ENCODE measurements at regions not wholly inside any gene's neighbourhood (a gene's known extent, or its start where the extent isn't known, plus 50 kb on each side); places are given as distances from the start of the nearest gene placed in this dataset.
"Not testable (repeated sequence)": the region's sequence is repeated elsewhere in the genome, so short reads cannot be mapped to it uniquely, and the experiment has no call there.

DNA sequence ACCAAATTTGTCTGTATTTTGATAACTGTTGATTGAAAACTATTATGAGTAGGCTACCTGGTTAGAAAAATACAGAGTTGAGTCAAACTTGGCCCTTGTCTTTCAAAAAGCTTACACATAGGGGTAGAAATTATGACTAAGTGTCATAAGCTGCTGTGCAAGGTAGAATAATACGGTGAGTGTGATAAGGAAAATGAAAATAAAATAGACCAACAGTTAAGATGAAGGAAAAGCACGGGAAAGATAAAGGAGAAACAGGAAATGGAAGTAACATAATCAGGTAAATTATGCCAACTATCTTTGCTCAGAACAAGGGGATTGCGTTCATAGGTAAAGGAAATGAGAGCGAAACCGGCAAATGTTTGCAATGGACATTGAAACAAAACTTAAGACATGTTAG, 302.5 kb downstream of the PCDH7 start:
- no peak for ATAC-seq

DNA sequence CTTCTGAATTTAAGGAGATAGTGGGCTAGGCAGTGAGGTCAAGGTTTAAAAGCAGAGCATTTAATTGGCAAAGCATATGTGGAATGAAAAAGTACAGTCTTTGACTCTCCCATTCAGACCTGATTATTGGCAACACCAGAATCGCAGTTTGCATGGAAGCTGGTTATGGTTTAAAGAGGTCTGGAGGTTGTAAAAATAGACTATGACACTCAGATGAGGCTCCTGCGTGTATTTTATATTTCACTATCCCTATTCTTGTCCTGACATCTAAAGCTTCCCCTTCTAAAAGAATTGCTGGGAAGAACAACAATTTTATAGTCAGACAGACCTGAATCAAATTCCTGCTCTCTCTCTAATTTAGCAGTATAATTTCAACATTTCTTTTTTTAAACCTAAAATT, 302.9 kb downstream of the PCDH7 start:
- no peak for ATAC-seq

DNA sequence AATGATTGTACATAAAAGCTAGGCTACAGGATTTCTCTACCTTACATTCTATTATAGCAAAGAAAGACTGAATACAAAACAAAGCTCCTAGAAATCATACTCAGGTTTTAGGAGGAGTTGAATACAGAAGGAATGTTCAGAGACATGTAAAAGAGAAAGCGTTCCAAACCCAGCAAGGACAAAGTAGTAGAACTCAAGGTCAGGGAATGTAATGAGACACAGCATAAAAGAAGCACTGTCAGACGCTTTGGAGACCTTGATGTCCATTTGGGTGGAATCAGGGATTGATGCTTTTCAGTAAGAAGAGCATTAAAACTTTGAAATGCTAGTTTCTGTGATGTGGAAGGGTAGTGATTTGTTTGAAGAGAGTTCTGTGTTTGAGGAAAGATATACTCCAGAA, 303.6 kb downstream of the PCDH7 start:
- ATAC-seq: no peak

DNA sequence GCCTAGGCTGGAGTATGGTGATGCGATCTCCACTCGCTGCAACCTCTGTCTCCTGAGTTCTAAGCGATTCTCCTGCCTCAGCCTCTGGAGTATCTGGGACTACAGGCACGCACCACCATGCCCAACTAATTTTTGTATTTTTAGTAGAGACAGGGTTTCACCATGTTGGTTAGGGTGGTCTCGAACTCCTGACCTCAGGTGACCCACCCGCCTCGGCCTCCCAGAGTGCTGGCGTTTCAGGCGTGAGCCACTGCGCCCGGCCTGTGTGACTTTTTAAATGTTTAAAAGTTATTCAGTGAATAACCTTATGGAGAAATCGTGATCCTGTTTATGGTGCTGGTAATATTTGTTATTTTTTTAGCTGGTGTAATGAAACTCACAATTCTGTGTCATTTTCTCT, 304.6 kb downstream of the PCDH7 start:
- not testable (repeated sequence) for ATAC-seq

DNA sequence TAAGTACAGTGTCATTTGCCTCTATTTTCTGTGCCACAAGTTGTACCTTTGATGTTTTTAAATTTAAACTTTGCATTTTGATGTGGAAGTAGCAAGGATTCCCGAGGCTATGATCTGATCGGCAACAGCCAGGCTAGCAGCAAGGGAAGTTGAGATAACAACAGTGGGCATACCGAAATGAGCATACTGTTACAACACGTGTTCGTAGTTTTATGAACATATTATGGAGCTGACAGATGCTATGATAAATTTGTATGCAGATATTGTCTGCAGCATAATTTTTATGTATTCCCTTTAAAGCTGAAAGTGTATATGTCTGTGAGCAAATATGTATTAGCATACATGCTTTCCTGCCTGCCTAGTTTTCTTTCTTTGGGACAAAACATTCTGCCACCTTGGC, 306.1 kb downstream of the PCDH7 start:
- no peak for ATAC-seq

DNA sequence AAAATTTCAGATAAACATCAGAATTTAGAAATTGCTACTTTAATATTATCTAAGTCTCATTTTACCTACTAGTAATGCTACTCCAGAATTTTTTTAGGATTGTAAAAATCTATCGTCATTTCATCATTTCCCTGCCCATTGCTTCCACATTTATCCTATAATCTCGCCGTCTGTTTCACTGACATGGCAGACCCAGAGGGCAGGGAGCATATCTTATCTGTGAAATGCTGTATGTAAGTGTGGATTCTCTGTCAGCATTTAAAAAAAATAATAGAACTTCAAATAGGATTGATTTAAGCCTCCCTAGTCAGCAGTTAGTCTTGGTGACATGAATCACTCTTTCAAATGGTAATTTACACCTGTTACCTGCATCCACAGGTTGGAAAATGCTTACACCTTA, 314.4 kb downstream of the PCDH7 start:
- ATAC-seq: no peak

DNA sequence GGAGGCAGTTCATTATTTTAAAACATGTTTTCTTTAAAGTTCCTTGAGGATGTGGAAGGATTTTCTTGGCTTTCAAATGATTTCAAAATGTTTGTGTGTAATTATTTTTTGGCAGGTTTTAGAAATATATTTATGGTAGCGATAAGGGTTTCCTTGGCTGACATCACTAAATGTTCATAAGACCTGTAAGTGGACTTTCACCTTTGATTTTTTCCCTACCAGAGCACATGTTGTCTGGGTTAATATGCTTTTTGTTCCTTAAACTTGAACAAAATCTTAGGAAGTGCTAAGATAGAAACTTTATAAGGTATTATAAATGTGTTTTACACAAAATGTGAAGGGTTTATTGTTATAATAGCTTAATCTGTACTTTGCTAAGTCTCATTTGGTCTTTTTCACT, 315.6 kb downstream of the PCDH7 start:
- no peak for ATAC-seq

DNA sequence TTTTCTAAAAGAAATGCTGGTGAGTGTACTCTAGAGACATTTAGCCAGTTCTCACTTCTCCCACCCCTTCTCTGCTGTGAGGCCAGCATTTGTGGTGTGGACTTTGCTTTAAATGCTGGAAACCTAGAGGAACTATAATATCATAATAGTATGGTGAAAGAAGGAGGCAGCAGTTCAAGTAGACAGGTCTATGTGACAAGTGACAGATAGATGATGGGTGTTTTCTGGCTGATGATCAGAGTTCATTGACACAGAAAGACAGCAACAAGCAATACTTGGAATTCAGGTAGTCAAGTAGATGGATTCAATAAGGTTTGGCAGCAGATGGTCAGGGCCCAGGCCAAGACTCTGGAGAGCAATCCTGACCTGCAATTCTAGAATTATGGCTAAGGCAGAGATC, 317.5 kb downstream of the PCDH7 start:
- ATAC-seq: no peak

DNA sequence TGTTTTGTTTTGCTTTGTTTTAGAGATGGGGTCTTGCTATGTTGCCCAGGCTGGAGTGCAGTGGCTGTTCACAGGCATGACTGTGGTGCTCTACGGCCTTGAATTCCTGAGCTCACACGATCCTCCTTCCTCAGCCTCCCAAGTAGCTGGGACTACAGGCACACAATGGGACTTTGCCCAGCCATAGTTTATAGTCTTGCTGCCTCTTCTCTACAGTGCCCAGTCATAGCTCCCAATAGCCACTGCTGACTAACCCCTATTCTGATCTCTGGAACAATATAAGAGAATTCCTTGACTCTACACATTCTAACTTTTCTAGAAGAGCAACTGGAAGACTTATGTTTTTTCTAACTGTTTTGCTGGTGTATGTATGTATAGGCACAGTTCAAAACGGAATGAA, 319.2 kb downstream of the PCDH7 start:
- no peak for ATAC-seq

DNA sequence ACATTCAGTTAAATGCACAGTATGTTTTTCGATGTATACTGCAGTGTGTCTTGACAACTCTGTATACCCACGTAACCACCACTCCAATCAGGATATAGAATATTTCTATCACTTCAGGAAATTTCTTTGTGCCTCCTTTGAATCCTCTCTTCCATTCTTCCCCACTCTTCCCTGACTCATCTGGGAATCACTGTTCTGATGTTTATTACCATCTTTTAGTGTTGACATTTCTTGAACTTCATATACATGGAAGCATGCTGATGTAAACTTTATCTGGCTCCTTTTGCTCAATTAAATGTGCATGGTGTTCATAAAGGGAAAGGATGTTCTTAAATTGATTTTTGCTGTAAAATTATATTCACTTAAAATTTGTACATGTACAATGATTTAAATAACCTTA, 319.9 kb downstream of the PCDH7 start:
- ATAC-seq: no peak

DNA sequence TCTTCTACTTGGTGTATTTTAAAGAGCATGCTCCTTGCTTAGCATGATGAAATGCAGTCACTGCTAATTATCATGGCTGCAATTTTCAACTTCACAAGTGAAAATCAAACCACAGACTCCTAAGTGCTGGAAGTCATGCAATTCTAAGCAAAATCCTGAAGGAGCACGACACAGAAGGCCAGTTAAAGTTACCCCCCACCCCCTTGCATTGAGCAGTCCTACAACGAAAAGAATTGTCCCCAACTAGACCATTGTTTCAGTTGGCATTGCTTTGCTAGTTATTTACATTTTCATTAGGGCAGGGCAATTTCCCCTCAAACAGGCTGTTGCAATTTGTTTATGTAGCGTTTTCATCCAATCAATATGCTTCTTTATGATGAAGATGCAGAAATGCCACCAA, 321.2 kb downstream of the PCDH7 start:
- ATAC-seq: no peak

DNA sequence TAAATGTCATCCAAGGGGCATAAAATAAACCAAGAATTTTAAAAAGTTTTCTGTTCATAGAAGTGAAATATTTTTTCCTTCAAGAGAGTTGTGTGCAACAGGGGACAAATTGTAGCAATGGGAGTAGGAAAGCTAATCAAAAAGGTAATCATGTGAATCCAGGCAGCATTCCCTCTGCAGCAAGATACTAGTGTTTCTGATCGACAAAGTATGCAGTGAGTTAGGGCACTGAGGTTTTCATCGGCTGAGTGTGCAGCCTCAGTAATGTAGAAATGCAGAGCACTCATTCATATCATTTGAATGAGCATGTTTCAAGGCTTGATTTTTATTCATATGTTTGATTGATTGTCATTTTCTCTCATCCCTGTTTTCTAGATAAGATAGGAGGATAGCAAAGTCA, 321.7 kb downstream of the PCDH7 start:
- no peak for ATAC-seq

DNA sequence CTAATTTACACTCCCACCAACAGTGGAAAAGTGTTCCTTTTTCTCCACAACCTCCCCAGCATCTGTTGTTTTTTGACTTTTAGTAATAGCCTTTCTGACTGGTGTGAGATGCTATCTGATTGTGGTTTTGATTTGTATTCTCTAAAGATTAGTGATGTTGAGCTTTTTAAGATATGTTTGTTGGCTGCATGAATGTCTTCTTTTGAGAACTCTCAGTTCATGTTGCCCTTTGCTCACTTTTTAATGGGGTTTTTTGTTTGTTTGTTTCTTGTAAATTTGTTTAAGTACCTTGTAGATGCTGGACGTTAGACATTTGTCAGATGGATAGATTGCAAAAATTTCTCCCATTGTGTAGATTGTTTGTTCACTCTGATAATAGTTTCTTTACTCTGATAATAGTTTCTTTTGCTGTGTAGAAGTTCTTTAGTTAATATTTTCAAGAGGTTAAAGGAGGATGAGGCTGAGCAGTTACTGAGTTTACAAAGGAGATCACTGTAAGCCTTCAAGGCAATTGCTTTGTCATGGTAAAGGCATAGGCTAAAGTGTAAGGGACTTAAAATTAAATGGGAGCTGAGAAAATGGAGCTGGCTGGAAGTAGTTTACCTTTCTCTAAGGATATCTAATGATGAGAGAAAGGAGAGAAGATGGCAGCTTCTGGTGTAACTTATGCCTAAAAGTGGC, 323.4 kb downstream of the PCDH7 start:
- no peak for ATAC-seq

DNA sequence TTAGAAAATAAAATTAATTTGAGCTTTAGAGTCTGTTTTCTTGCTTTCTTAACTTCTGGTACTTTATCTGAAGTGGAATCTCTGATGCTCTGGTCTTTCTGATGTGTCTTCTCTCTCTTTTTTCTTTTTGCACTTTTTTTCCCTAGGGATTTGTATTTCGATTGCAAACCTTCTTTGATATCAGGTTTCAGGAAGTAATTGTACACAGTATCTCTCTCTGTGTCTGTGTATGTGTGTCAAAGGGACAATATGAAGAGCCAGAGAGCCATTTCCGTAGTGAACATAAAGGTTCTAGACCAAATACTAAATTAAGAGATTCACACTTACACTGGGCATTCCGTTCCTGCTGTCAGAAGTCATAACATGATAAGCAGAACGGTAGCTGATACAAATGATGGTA, 325.0 kb downstream of the PCDH7 start:
- ATAC-seq: no peak

DNA sequence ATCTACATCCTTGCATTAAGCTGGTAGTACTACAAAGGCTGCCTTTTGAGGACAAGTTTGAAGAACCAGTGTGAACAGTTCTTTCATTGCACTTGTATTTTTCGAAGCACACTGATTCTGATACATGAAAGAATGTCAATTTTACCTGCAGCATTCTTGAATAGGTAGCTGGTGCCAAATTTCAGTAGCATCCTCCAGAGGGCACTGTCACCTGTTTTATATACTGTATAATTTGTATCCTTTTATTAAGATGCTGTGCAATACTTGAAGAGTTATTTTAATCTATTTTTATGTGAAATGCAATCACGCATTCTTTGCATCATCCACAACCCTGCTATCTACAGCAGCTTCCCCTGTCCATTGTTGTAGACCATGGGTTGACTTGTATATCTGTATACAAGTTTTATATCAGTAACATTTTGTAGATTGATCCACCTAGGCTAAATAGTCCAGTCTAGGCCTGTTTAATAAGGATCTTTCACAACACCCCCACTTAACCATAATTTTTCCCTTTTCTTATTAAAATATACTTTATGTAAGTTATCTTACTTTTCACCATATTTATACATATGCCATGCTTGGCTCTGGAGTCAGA, 325.7 kb downstream of the PCDH7 start:
- ATAC-seq: peak; percentile 52

DNA sequence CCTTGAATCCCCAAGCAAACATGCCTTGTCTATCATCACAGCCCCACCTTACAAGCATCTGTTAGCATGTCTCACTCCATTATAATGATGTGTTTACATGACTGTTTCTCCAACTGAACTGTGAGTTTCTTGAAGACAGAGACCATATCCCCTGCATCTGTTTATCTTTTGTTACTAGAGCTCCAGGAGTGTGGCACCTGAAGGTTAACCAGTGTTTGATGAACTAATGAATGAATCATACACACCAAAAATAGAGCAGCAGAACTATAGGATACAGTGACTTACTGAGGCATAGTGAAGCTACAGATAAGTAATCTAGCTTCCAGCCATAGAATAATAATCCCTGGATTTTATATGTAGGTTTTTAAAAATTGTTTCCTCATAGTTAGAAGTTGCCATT, 331.0 kb downstream of the PCDH7 start:
- no peak for ATAC-seq

DNA sequence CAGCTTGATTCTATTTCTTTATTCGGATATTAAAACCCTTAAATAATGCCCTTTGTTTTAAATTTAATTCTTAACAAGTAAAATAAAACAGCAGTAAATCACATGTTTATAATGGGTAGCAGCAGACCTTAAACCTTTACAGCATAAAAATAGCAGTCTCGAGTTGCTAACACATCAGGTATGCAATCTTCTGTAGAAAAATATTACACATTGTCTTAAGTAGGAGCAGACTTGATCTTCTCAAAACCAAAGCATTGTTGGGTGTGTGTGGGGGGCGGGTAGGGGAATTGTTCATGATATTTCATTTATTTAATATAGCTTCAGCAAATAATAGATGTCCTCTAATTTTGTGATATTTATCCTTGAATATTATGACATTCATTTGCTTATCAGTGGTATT, 331.4 kb downstream of the PCDH7 start:
- ATAC-seq: no peak

DNA sequence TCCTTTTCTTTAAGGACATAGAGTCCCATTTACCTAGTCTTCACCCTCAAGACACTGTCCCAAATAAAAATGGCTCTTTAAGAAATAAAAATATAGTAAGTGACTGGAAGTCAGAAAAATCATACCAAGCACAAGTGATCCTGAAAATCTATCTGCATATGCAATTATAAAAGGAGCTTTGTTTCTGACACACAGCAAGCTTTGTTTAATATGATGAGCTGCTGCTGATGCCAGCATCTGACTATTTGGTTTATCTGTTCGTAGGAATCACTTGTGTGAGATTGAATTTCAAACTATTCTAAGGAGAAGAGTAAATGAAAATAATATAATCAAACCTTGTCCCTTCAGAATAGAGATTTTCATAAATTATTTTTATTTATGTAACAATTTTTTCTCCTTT, 332.4 kb downstream of the PCDH7 start:
- no peak for ATAC-seq

DNA sequence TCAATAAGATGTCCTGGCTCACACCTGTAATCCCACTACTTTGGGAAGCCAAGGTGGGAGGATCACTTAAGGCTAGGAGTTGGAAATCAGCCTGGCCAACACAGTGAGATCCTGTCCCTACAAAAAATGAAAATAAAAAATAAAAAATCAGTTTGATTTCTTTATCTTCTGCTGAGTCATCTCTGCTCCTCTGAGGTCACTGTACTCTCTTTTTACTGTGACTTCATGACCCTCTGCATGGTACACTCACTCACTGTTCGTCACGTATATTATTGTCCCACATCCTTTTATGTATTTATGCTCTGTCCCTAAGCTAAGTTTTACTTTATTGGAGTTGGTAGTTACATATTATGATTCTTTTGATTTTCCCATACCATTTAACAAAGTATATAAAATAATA, 333.3 kb downstream of the PCDH7 start:
- ATAC-seq: no peak

DNA sequence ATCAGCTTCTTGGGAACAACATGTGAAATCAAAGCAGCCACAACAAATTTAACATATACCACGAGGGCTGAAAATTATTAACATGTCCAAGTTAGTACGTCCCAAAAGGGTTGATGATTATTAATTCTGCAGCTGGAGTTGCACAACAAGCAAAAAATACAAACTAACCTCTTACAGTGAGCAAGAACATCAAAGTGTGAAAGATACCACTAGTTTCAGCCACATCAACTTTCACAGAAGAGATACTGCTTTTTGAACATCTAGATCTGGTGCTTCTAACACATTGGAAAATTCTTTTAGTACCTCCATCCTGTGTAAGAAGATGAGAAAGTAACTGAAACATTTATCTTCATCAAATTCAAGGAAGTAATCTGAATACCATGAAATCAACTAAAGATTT, 334.1 kb downstream of the PCDH7 start:
- no peak for ATAC-seq

DNA sequence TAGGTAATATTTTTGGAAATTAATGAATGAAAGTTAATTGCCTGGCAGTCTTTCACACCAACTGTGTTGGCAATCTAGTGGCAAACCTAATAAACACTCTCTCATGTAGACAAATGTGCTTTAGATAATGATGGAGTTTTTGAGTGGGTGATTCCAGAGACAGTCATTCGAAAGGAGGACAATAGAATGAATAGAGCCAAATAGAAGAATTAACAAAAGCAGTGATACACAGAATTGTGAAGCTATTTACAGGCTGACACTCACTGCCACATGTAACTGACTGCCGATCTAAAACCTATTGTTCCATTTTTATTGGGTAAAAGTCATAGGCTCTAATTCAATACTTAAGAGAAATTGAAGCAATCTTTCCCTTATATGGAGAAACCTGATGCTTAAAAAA, 338.5 kb downstream of the PCDH7 start:
- ATAC-seq: no peak

DNA sequence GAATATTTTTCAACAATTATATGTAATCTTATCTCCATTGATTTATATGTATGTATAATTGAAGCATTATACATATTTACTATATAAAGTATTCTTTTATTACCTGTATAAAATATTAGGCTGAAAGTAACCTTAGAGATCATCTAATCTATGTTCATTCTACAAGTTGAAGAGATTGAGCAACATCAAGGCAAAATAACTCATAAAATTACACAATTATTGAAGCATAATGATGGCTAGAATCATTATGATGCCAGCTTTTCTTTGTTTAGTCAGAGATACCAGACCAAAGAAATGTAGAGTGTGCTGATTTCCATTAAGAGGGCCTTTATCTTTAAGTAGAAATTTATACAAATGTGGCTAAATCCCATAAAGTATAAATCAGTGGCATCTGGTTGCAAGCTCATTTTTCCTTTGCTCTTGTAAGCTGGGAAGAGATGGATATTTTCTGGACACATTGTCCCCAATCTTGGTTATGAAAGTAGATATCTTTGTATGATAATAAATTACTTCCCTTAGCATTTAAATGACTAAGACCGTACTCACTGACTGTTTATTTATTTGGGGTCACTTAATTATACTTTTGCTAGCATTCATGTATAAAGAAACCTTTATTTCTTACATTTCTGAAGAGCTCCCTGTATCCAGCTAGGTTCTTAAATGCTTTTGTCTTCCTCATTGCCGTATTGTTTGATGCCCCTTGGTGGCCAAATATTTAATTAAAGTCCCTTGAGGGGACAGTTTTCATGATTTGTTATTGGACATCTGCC, 339.8 kb downstream of the PCDH7 start:
- ATAC-seq: no peak

DNA sequence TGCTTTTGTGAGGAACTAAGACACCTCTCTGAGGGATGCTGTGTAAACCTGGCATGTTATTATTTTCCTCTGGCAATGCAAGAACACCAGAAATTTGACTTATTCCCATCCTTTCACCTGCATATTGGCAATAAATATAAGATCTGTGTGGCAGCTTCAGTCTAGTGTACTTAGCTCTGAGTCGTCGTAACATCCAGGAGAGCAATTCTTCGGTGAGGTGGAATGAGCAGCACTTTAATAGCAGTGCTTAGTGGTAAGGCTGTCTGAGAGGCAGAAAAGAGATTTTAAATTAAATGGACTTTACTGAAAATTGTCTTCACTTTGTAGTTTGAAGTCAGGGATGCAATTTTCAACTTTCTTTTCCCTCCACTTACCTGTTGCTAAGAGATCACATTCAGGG, 344.9 kb downstream of the PCDH7 start:
- no peak for ATAC-seq

All from esophagus mucosa (tissue), 1 donor.